Lower leg skin (tissue), 3 donors: ENCODE measurements at regions not wholly inside any gene's neighbourhood (a gene's known extent, or its start where the extent isn't known, plus 50 kb on each side); places are given as distances from the start of the nearest gene placed in this dataset.

Experiments used
- POLR2A ChIP-seq, 2 donors: fragments of 450-650 bp; IDR thresholded peaks; one replicate each; pipeline ENCODE4 v1.6.1; 2016 to 2017; ENCODE audit warnings: antibody characterized with exemption in 2 of 2, mild to moderate bottlenecking in 1 of 2, moderate library complexity in 1 of 2
- TF ChIP-seq, protein P1 (sequence below), 3 donors: fragments of 450-650 bp; IDR thresholded peaks; one replicate each; pipeline ENCODE4 v1.5.1; 2016; ENCODE audit warnings: antibody characterized with exemption in 3 of 3, mild to moderate bottlenecking in 3 of 3, moderate library complexity in 2 of 3

DNA sequence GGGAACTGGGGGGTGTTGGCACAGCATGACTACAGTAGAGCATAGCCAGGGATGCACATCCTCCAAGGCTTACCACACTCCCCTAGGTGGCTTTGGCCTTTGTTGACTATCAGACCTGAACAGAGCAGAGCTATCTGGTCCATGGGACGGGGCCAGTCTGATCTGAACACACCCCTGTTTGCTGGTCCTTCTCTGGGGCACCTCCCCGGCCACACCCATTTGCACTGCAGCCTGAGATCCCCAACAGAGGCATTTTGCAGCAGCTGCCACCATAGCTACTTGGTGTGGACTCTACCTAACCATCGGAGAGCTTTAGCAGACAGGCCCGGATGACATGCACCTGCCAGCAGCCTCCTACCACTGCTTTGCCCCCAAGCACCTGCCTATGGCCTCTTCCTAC lies 75.8 kb upstream of the NOX4 start:
- TF ChIP-seq, protein P1, sequence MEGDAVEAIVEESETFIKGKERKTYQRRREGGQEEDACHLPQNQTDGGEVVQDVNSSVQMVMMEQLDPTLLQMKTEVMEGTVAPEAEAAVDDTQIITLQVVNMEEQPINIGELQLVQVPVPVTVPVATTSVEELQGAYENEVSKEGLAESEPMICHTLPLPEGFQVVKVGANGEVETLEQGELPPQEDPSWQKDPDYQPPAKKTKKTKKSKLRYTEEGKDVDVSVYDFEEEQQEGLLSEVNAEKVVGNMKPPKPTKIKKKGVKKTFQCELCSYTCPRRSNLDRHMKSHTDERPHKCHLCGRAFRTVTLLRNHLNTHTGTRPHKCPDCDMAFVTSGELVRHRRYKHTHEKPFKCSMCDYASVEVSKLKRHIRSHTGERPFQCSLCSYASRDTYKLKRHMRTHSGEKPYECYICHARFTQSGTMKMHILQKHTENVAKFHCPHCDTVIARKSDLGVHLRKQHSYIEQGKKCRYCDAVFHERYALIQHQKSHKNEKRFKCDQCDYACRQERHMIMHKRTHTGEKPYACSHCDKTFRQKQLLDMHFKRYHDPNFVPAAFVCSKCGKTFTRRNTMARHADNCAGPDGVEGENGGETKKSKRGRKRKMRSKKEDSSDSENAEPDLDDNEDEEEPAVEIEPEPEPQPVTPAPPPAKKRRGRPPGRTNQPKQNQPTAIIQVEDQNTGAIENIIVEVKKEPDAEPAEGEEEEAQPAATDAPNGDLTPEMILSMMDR (IDR thresholded peaks at IDR 0.05): no peak
- no peak for TF ChIP-seq POLR2A (IDR thresholded peaks at IDR 0.05)
